ENCODE measurements at regions not wholly inside any gene's neighbourhood (a gene's known extent, or its start where the extent isn't known, plus 50 kb on each side); places are given as distances from the start of the nearest gene placed in this dataset.
"Not testable (repeated sequence)": the region's sequence is repeated elsewhere in the genome, so short reads cannot be mapped to it uniquely, and the experiment has no call there.

DNA sequence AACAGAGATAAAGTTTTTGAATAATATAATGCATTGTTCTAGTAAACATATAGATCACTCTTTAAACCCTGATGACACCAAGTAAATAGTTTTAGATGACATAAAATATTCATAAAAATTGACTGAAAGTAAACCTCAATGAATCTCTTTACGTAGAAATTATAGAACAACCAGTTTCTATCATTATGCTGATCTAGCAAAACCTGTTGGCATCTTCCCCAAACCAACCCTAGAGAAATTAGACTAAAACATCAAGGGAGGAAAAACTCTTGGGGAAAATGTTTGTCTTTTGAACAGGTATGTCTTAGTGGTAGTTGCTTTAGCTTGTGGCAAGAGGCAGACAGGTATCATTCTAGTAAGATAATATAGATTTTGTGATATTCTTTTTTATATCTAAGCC lies 747.0 kb upstream of the CDH6 start:
- ATAC-seq (no peak), DNase-seq (no peak)
- intact Hi-C loops (cut with micrococcal nuclease), result no loop called here
- Mint-ChIP-seq H3K4me3 (no peak overlapping the region), H3K4me1 (ENCODE audit: low read depth) (no peaks in the 10 kb centered on the region), H3K27me3 (no peaks in the 10 kb centered on the region), H3K9me3 (peaks cover 12% of the 10 kb centered on the region), H3K36me3 (ENCODE audit: low read depth) (no peaks in the 10 kb centered on the region), H3K27ac (no peak overlapping the region)
- CTCF ChIA-PET, result no interaction called here
- POLR2A ChIA-PET, result no interaction called here
- TF ChIP-seq, protein P1, sequence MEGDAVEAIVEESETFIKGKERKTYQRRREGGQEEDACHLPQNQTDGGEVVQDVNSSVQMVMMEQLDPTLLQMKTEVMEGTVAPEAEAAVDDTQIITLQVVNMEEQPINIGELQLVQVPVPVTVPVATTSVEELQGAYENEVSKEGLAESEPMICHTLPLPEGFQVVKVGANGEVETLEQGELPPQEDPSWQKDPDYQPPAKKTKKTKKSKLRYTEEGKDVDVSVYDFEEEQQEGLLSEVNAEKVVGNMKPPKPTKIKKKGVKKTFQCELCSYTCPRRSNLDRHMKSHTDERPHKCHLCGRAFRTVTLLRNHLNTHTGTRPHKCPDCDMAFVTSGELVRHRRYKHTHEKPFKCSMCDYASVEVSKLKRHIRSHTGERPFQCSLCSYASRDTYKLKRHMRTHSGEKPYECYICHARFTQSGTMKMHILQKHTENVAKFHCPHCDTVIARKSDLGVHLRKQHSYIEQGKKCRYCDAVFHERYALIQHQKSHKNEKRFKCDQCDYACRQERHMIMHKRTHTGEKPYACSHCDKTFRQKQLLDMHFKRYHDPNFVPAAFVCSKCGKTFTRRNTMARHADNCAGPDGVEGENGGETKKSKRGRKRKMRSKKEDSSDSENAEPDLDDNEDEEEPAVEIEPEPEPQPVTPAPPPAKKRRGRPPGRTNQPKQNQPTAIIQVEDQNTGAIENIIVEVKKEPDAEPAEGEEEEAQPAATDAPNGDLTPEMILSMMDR (IDR thresholded peaks at IDR 0.05), result no peak

DNA sequence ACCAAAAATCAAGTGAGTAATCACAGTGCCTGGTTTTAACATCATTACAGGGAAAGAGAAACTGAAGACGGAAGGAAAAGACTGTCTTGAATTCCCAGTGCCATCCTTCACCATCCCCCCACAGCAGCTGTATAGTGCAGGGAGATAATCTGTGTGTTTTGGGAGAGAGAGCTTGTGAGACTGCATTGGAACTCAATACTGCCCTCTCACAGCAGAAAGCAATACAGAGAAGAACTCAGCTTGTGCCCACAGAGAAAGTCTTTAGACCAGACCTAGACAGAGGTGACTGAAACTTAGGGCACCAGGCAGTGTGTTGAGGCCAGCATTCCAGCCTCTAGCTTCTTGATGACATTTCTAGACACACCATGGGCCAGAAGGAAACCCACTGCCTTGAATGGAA lies 754.7 kb upstream of the CDH6 start:
- DNase-seq, result no peak
- Mint-ChIP-seq H3K4me1 (ENCODE audit: low read depth) (no peaks in the 10 kb centered on the region), H3K9me3 (peaks cover 25% of the 10 kb centered on the region), H3K36me3 (ENCODE audit: low read depth) (no peaks in the 10 kb centered on the region), H3K27ac (no peak overlapping the region), H3K27me3 (no peaks in the 10 kb centered on the region), H3K4me3 (no peak overlapping the region)
- TF ChIP-seq, protein P1 (IDR thresholded peaks at IDR 0.05), result no peak
- intact Hi-C loops (cut with micrococcal nuclease), result no loop called here
- ChIA-PET CTCF (no interaction called here), POLR2A (no interaction called here)
- ATAC-seq, result no peak

GRCh38 chr5:30436691-30437090 lies 756.8 kb upstream of the CDH6 start:
- CTCF ChIA-PET, result no interaction called here
- H3K27me3 Mint-ChIP-seq, result no peaks in the 10 kb centered on the region
- no peak overlapping the region for H3K4me3 Mint-ChIP-seq
- DNase-seq (no peak), ATAC-seq (no peak)
- intact Hi-C loops (cut with micrococcal nuclease), result no loop called here
- no peaks in the 10 kb centered on the region for H3K36me3 Mint-ChIP-seq (ENCODE audit: low read depth)
- H3K9me3 Mint-ChIP-seq, result peaks cover 24% of the 10 kb centered on the region
- no peak overlapping the region for H3K27ac Mint-ChIP-seq
- TF ChIP-seq, protein P1 (IDR thresholded peaks at IDR 0.05), result no peak
- no peaks in the 10 kb centered on the region for H3K4me1 Mint-ChIP-seq (ENCODE audit: low read depth)
- POLR2A ChIA-PET, result no interaction called here

GRCh38 chr5:30428866-30429407 lies 764.5 kb upstream of the CDH6 start:
- CTCF ChIA-PET; H3K9me3 Mint-ChIP-seq; H3K4me1 Mint-ChIP-seq (ENCODE audit: low read depth): not testable (repeated sequence)

GRCh38 chr5:30414078-30414477 lies 779.4 kb upstream of the CDH6 start:
- peaks cover 3% of the 10 kb centered on the region for H3K9me3 Mint-ChIP-seq
- H3K27me3 Mint-ChIP-seq, result no peaks in the 10 kb centered on the region
- TF ChIP-seq, protein P1 (IDR thresholded peaks at IDR 0.05), result no peak
- no peak overlapping the region for H3K4me3 Mint-ChIP-seq
- CTCF ChIA-PET, result no interaction called here
- no peak for ATAC-seq
- no peaks in the 10 kb centered on the region for H3K4me1 Mint-ChIP-seq (ENCODE audit: low read depth)
- H3K27ac Mint-ChIP-seq, result no peak overlapping the region
- intact Hi-C loops (cut with micrococcal nuclease), result no loop called here
- POLR2A ChIA-PET, result no interaction called here
- no peak for DNase-seq
- H3K36me3 Mint-ChIP-seq (ENCODE audit: low read depth), result no peaks in the 10 kb centered on the region

More at GRCh38 chr5:30428866-30429407, 764.5 kb upstream of the CDH6 start:
- H3K36me3 Mint-ChIP-seq (ENCODE audit: low read depth); ATAC-seq; DNase-seq; H3K27me3 Mint-ChIP-seq; POLR2A ChIA-PET; intact Hi-C loops (cut with micrococcal nuclease); H3K27ac Mint-ChIP-seq; H3K4me3 Mint-ChIP-seq: not testable (repeated sequence)

- DNase-seq (no peak), ATAC-seq (no peak)
- H3K4me3 Mint-ChIP-seq, result no peak overlapping the region
- H3K27me3 Mint-ChIP-seq, result no peaks in the 10 kb centered on the region
- no peak overlapping the region for H3K27ac Mint-ChIP-seq
- ChIA-PET POLR2A (no interaction called here), CTCF (no interaction called here)
- no peaks in the 10 kb centered on the region for H3K4me1 Mint-ChIP-seq (ENCODE audit: low read depth)
- H3K9me3 Mint-ChIP-seq, result peaks cover 4% of the 10 kb centered on the region
- TF ChIP-seq, protein P1 (IDR thresholded peaks at IDR 0.05), result no peak
- H3K36me3 Mint-ChIP-seq (ENCODE audit: low read depth), result no peaks in the 10 kb centered on the region
- intact Hi-C loops (cut with micrococcal nuclease), result no loop called here
These were observed 779.9 kb upstream of the CDH6 start for GRCh38 chr5:30413540-30413939.
